SH-SY5Y (cell line): ENCODE measurements at regions not wholly inside any gene's neighbourhood (a gene's known extent, or its start where the extent isn't known, plus 50 kb on each side); places are given as distances from the start of the nearest gene placed in this dataset.

Experiments
- GATA2 ChIP-seq: IDR thresholded peaks from 2 replicates; pipeline ENCODE4 v1.6.1; 2011; ENCODE audit warnings: mild to moderate bottlenecking, low read depth, low read length
- GATA3 ChIP-seq: IDR thresholded peaks from 2 replicates; pipeline ENCODE4 v1.6.1; 2011; ENCODE audit warnings: low read depth, mild to moderate bottlenecking, low read length, moderate library complexity

DNA sequence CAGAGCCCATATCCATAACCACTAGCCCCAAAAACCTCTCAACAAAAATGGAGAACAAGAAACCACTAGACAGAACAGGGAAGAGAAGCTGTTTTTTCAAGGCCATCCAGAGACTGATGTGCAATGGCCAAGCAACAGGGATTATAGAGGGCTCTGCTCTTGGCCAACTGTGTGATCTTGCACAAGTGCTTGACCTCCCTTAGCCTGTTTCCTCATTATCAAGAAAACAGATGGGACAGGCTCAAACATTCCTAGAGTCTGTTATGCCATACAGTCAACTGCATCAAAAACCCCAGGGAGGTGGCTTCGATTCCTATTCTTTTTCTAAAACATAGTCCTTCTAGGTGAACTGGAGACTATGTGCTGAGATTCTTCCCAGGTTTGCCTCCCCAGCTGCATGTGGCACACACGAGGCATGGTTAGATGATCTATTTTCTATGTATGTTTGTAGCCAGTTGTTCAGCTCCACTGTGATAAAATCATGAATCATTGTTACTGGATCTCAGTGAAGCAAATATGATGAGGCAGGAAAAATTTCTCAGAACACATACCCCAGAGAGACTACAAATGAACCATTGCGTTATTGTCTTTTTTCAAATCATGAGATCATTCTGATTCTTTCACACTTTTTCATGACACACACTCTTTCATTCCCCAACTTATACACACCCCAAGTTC lies 132.9 kb upstream of the TGFBR2 start:
- TF ChIP-seq GATA3 (no peak), GATA2 (no peak)

DNA sequence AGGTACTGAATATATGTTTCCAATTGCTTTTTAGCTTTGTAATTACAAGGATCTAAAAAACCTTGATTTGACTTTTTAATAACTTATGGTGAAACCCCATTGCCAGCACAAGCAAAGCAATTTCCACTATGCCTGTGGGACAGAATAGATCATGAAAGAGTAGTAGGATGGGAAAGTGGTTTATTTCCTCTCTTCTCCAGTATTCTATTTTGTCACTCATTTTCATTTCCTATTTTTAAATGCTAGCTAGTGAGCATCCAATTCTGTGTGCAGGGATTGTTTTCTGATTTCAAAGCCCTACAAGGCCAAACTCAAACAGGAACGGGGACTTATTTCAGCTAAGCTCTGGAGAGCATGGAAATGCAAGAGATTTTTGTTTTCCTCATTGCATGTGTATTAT lies 132.0 kb upstream of the TGFBR2 start:
- TF ChIP-seq GATA3 (no peak), GATA2 (no peak)

DNA sequence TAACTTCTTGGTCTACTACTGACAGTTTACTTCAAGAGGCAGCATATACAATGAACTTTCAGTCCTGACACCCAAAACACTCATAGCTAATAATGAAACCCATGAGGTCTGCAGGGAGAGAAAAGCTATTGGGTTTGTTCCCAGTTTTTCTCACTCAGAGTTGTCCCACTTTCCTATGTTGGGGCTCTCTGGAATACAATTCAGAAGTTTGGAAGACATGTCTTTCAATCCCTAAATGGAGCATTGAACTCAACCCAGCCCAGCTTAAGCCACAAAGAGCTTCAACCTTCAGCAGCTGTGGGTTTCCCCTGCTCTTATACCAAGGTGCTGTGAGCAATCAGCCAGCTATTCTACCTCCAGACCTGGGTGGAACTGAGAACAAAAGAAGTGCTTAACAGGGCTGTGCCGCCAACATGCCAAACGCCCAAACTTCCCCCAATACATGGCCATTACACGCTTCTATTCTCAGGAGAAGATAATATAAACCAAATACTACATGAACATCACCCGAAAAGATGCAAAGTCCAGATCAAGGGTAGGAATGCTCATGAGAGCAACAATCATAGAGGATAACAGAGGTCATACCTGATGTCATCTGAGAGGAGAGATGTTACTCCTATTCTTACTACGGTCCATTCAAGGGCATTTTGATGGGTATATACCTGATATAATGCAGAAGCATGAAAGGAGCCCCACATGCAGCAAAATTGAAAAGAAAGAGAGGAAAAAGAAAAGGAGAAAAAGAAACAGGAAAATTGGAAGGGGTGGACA lies 131.2 kb upstream of the TGFBR2 start:
- TF ChIP-seq GATA3 (no peak), GATA2 (no peak)

DNA sequence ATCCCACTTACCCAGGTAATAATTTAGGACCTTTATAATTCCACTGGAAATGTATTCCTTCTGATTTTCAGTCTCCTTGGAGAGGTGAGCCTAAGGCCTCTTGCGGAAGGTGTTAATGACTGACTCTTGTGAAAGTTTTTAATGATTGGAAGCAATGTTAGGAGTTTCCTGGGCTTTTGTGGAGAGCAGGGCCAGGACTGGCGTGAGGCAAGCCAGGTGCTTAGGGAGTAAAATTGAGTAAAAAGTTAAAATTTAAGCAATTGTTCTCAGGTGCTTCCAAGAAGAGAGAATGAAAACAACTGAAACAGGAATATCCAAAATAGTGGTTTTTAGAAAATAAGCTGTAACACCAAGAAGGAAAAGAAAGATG lies 130.6 kb upstream of the TGFBR2 start:
- TF ChIP-seq GATA2 = no peak
- TF ChIP-seq GATA3 = no peak

DNA sequence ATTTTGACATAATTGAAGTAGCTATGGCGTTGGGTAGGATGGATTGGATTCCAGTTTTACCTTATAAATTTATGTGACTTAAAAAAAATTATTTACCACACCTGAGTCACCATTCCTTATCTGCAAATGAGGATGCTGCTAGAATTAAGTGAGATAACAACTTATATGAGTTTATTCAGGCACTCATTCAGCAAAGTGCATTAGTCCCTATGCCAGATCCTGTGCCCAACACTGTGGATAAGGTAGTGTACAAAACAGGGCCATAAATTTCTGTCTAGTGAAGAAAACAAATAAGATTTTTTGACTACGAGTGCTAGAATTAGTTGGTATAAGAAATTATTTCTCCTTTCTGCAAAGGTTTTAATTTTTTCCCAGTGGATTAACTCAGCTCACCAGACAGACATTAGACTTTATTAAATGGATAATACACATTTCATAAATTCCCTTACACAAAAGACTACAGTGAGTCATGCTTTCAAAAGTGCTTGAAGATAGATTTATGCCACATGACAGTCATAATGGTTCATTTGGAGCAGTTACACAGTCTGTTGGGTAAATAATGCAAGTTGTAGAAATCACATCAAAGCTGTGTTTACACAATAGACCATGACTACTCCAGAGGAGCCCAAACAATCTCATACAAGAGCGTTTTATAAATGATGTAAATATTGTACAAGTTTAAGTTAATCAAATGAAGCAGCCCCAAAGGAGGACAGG lies 129.9 kb upstream of the TGFBR2 start:
- no peak for TF ChIP-seq GATA2
- TF ChIP-seq GATA3 = no peak

DNA sequence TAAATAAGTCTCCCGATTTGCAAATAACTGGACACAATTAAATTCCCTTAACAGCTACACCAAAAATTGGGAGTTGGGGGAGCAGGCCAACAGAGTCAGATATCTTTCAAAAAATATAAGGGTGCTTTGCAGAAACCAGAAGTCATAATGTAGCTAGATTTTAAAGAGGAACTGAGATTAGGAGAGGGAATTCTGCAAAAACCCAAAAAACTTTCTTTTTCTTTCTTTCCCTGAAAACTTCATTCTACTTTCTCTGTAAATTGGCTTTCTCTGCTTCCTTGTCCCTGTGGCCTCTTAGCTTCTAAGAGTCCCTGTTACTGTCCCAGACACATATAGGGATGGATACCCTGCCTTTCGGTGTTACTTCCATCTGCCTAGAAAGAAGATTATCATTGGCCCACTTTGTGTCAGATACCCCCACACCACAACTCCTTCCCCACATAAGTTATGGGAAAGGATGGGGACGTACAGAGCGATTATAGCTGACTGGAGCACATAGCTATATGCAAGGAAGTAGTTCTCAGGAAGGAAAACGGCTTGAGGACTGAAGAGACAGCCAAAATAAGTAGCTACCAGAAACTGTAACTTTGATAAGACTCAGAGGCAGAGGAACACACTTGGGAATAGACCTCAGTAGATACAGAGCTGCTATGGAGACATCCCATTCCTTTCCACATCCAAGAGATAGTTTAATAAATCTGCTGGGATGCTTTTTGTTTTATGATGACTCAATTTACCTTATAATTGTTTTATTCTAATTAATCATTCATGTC lies 129.1 kb upstream of the TGFBR2 start:
- no peak for TF ChIP-seq GATA3
- no peak for TF ChIP-seq GATA2

DNA sequence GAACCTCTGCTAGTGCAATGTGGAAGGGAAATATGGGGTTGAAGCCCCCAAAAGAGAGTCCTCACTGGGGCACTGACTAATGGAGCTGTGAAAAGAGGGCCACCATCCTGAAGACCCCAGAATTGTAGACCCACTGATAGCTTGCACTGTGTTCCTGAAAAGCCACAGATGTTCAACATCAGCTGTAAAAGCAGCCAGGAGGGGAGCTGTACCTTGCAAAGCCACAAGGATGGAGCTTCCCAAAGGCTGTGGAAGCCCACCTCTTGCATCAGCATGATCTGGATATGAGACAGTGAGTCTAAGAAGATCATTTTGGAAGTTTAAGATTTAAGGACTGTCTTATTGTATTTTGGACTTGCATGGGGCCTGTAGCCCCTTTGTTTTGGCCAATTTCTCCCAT lies 125.8 kb upstream of the TGFBR2 start:
- no peak for TF ChIP-seq GATA2
- no peak for TF ChIP-seq GATA3

DNA sequence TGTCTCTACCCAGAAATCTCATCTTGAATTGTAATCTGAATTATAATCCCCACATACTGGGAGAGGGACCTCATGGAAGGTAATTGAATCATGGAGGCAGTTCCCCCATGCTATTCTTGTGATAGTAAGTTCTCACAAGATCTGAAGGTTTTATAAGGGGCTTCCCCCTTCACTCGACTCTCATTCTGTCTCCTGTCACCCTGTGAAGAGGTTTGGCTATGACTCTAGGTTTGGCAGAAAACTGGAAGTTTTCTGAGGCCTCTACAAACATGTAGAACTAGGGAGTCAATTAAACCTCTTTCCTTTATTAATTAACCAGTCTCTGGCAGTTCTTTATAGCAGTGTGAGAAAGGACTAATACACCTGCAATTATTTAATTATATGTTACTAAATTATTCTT lies 125.2 kb upstream of the TGFBR2 start:
- TF ChIP-seq GATA3 = no peak
- TF ChIP-seq GATA2 = no peak

DNA sequence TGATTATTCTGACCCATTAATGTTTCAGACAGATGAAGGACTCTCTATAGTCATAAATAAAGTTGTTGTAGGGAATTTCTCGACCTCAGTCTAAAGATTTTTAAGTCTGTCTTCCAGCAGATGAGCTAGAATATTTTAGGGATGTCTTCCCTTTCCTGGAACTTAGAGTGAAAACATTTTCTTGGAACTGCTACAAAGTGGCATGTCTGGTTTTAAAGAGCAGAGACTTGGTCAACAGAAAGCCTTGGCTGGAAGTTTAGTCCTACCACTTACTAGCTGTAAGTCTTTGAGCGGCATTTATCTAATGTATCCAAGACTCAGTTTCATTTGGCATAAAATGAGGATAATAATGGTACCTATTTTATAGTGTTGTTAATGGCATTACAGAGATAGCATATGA lies 120.0 kb upstream of the TGFBR2 start:
- TF ChIP-seq GATA3 = no peak
- TF ChIP-seq GATA2 = no peak

DNA sequence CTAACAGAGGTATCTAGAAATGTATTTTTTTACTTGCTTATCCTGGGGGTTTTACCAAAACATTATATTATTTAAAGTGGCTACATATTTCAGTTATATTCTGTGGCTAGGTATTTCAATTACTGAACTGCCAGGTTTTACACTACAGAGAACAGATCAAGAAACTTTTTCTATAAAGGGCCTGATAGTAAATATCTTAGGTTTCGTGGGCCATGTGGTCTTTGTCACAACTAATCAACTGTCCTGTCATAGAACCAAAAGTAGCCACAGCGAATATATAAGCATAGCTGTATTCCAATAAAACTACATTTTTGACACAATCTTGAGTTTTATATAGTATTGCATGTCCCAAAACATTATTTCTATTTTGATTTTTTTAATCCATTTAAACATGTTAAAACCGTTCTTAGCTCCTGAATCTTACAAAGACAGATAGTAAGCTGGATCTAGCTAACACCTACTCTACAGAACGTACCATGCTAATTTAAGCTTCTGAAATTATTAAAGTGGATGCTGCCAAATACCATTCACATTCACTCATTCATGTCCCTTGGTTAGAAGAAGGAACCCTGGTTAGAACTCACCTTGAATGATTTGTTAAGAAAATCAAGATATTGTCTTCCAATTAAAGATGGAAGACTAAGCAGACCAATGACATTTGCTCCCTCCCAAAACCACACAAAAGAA lies 118.2 kb upstream of the TGFBR2 start:
- TF ChIP-seq GATA3 (no peak), GATA2 (no peak)

DNA sequence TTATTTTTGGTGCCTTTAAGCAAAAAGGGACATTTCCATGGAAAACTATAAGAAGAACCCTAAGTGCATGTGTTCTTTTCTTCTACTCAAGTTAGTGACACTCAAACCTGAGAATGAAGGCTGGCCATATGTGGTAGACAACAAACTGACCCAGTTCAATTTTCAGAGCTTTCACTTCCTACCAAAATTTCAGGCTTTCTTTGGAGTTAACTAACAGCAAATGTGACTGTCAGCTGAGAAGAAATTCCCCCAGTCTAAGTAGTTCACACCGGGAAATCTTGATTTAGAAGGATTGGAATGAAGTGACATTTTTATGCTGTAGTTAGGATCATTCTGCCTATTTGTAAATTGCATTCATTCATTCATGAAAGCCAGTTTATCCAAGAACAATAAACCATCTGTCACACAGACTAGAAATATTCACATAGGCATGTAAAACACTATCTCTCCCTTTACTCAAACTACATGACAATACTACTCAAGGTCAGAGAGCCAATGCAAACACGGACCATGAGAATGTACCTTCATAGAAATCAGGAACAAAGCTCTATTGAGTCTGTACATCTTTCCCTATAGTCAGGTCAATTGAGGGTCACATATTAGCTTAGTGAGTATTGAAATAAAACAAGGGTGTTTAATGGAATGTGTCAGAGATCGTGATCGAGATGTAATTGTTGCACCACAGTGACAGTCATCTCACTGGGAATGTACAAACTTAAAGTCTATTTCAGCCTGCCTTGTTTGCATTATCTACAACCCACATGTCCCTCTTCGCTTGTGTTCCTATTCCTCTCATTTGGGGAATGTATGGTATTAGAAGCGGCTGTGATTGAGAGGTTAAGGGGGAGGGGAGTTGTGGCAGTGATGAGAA lies 113.8 kb upstream of the TGFBR2 start:
- TF ChIP-seq GATA2 (no peak), GATA3 (no peak)

DNA sequence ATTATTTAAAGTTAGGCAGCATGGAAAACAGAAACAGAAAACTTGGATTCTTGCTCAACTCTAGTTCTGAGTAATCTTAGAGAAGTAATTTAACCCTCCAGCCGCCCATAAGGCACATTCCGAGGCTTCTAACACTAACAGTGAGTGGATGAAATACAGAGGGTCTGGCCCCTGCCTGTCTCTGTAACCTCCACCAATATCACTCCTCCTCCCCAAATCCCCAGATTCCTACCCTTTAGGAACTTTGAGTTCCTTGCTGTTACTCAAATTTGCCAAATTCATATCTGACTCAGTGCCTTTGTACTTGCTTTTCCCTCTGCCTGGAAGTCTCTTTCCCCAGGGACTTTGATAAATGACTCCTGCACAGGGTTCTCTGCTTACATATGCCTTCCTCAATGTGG lies 112.5 kb upstream of the TGFBR2 start:
- no peak for TF ChIP-seq GATA3
- no peak for TF ChIP-seq GATA2

DNA sequence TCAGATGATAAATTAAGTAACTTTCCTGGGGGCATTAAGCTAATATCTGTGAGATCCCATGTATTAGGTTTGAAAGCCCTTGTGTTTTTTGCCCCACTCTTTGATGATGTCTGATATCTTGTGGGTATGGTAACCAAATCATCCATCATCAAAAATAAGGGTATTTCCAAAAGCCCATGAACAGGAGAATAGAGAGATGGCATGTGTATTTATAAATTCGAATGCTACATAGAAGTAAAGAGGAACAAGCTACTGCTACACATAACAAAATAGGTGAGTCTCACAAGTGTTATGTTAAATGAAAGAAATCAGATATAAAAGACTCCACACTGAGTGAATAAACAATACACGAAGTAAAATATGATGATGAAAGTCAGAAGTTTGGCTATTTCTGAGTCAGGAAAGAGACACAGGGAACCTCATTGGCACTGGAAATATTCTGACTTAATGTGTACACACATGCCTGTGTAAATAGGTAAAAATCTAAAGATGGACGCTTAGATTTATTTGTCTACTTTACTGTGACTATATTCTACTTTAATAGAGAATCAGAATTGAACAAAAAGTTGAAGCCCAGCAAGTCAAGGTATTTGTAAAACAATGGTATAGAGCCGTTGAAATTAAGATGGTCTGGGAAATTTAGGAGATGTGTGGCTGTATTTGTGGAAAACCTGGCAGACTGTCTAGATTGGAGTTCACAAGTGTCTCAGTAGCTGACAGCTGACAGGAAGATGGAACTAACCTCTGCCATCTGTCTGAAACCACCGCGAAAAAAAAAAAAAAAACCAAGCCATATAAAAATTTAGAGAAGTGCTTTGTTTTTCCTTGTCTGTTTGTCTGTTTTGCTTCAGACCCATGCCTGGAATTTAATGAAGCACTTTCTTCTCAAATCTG lies 111.0 kb upstream of the TGFBR2 start:
- TF ChIP-seq GATA2 (no peak), GATA3 (no peak)
